ENCODE measurements at regions not wholly inside any gene's neighbourhood (a gene's known extent, or its start where the extent isn't known, plus 50 kb on each side); places are given as distances from the start of the nearest gene placed in this dataset.
"Not testable (repeated sequence)": the region's sequence is repeated elsewhere in the genome, so short reads cannot be mapped to it uniquely, and the experiment has no call there.

GRCh38 chr6:163754866-163755265 is 340.3 kb downstream of the QKI start:
- Histone ChIP-seq H3K4me1 (ENCODE audit: insufficient read depth, low read length) (peaks cover 2% of the 10 kb centered on the region; the same call in 1 of the 2 replicates), H3K9ac (ENCODE audit: low read depth, low read length) (no peak overlapping the region), H3K36me3 (ENCODE audit: insufficient read depth, low read length) (no peaks in the 10 kb centered on the region), H3K4me3 (ENCODE audit: low read length) (no peak overlapping the region), H3K27ac (ENCODE audit: low read depth, low read length) (no peak overlapping the region), H3K9me3 (ENCODE audit: insufficient read depth, low read depth, low read length) (no peaks in the 10 kb centered on the region), H3K27me3 (ENCODE audit: insufficient read depth, low read length) (no peaks in the 10 kb centered on the region)
- 83% methylated on average over 5 of the region's 5 CpGs for WGBS

GRCh38 chr6:163753430-163753829 is 338.9 kb downstream of the QKI start:
- Histone ChIP-seq H3K4me1 (ENCODE audit: insufficient read depth, low read length) (peaks cover 2% of the 10 kb centered on the region; the same call in 1 of the 2 replicates), H3K4me3 (ENCODE audit: low read length) (no peak overlapping the region), H3K36me3 (ENCODE audit: insufficient read depth, low read length) (no peaks in the 10 kb centered on the region), H3K9ac (ENCODE audit: low read depth, low read length) (no peak overlapping the region), H3K27me3 (ENCODE audit: insufficient read depth, low read length) (no peaks in the 10 kb centered on the region), H3K9me3 (ENCODE audit: insufficient read depth, low read depth, low read length) (no peaks in the 10 kb centered on the region), H3K27ac (ENCODE audit: low read depth, low read length) (no peak overlapping the region)
- WGBS, result 95% methylated on average over 2 of the region's 2 CpGs

- Histone ChIP-seq H3K36me3 (ENCODE audit: insufficient read depth, low read length) (no peaks in the 10 kb centered on the region), H3K9me3 (ENCODE audit: insufficient read depth, low read depth, low read length) (no peaks in the 10 kb centered on the region), H3K4me1 (ENCODE audit: insufficient read depth, low read length) (no peaks in the 10 kb centered on the region; the same call in 1 of the 2 replicates), H3K9ac (ENCODE audit: low read depth, low read length) (no peak overlapping the region), H3K27ac (ENCODE audit: low read depth, low read length) (no peak overlapping the region), H3K4me3 (ENCODE audit: low read length) (no peak overlapping the region), H3K27me3 (ENCODE audit: insufficient read depth, low read length) (no peaks in the 10 kb centered on the region)
- whole genome bisulfite sequencing, result 68% methylated on average over 13 of the region's 13 CpGs
These were observed 337.9 kb downstream of the QKI start for GRCh38 chr6:163752446-163752845.

- Histone ChIP-seq H3K9ac (ENCODE audit: low read depth, low read length) (no peak overlapping the region), H3K27me3 (ENCODE audit: insufficient read depth, low read length) (no peaks in the 10 kb centered on the region), H3K9me3 (ENCODE audit: insufficient read depth, low read depth, low read length) (no peaks in the 10 kb centered on the region), H3K4me1 (ENCODE audit: insufficient read depth, low read length) (no peaks in the 10 kb centered on the region), H3K4me3 (ENCODE audit: low read length) (no peak overlapping the region), H3K36me3 (ENCODE audit: insufficient read depth, low read length) (no peaks in the 10 kb centered on the region), H3K27ac (ENCODE audit: low read depth, low read length) (no peak overlapping the region)
- WGBS, result 55% methylated on average over 18 of the region's 18 CpGs
These were observed 336.6 kb downstream of the QKI start for GRCh38 chr6:163751032-163751525.

- no peak overlapping the region for H3K9ac ChIP-seq (ENCODE audit: low read depth, low read length)
- no peak overlapping the region for H3K27ac ChIP-seq (ENCODE audit: low read depth, low read length)
- no peaks in the 10 kb centered on the region for H3K36me3 ChIP-seq (ENCODE audit: insufficient read depth, low read length)
- H3K9me3 ChIP-seq (ENCODE audit: insufficient read depth, low read depth, low read length), result no peaks in the 10 kb centered on the region
- H3K4me3 ChIP-seq (ENCODE audit: low read length), result no peak overlapping the region
- 89% methylated on average over 22 of the region's 22 CpGs for WGBS
- no peaks in the 10 kb centered on the region for H3K27me3 ChIP-seq (ENCODE audit: insufficient read depth, low read length)
- peaks cover 3% of the 10 kb centered on the region; the same call in 1 of the 2 replicates for H3K4me1 ChIP-seq (ENCODE audit: insufficient read depth, low read length)
These were observed 336.0 kb downstream of the QKI start for GRCh38 chr6:163750431-163751031.

GRCh38 chr6:163748886-163749285 is 334.4 kb downstream of the QKI start:
- WGBS, result 95% methylated on average over 15 of the region's 15 CpGs
- Histone ChIP-seq H3K9ac (ENCODE audit: low read depth, low read length) (no peak overlapping the region), H3K36me3 (ENCODE audit: insufficient read depth, low read length) (no peaks in the 10 kb centered on the region), H3K4me1 (ENCODE audit: insufficient read depth, low read length) (peaks cover 6% of the 10 kb centered on the region; the same call in 1 of the 2 replicates), H3K27me3 (ENCODE audit: insufficient read depth, low read length) (no peaks in the 10 kb centered on the region), H3K27ac (ENCODE audit: low read depth, low read length) (no peak overlapping the region), H3K9me3 (ENCODE audit: insufficient read depth, low read depth, low read length) (no peaks in the 10 kb centered on the region), H3K4me3 (ENCODE audit: low read length) (no peak overlapping the region)

GRCh38 chr6:163748036-163748435 is 333.5 kb downstream of the QKI start:
- no peaks in the 10 kb centered on the region for H3K9me3 ChIP-seq (ENCODE audit: insufficient read depth, low read depth, low read length)
- no peak overlapping the region for H3K4me3 ChIP-seq (ENCODE audit: low read length)
- WGBS, result 94% methylated on average over 9 of the region's 9 CpGs
- no peak overlapping the region for H3K9ac ChIP-seq (ENCODE audit: low read depth, low read length)
- no peaks in the 10 kb centered on the region for H3K36me3 ChIP-seq (ENCODE audit: insufficient read depth, low read length)
- peaks cover 6% of the 10 kb centered on the region; the same call in 1 of the 2 replicates for H3K4me1 ChIP-seq (ENCODE audit: insufficient read depth, low read length)
- H3K27ac ChIP-seq (ENCODE audit: low read depth, low read length), result no peak overlapping the region
- H3K27me3 ChIP-seq (ENCODE audit: insufficient read depth, low read length), result no peaks in the 10 kb centered on the region

GRCh38 chr6:163747058-163747457 is 332.5 kb downstream of the QKI start:
- H3K27ac ChIP-seq (ENCODE audit: low read depth, low read length); H3K9me3 ChIP-seq (ENCODE audit: insufficient read depth, low read depth, low read length); H3K9ac ChIP-seq (ENCODE audit: low read depth, low read length); H3K27me3 ChIP-seq (ENCODE audit: insufficient read depth, low read length); H3K4me3 ChIP-seq (ENCODE audit: low read length); H3K36me3 ChIP-seq (ENCODE audit: insufficient read depth, low read length); H3K4me1 ChIP-seq (ENCODE audit: insufficient read depth, low read length): not testable (repeated sequence)
- WGBS, result 94% methylated on average over 5 of the region's 5 CpGs

- no peak overlapping the region for H3K27ac ChIP-seq (ENCODE audit: low read depth, low read length)
- peaks cover 6% of the 10 kb centered on the region; the same call in 1 of the 2 replicates for H3K4me1 ChIP-seq (ENCODE audit: insufficient read depth, low read length)
- no peaks in the 10 kb centered on the region for H3K27me3 ChIP-seq (ENCODE audit: insufficient read depth, low read length)
- H3K36me3 ChIP-seq (ENCODE audit: insufficient read depth, low read length), result no peaks in the 10 kb centered on the region
- WGBS, result 71% methylated on average over 10 of the region's 10 CpGs
- no peak overlapping the region for H3K4me3 ChIP-seq (ENCODE audit: low read length)
- H3K9ac ChIP-seq (ENCODE audit: low read depth, low read length), result no peak overlapping the region
- H3K9me3 ChIP-seq (ENCODE audit: insufficient read depth, low read depth, low read length), result no peaks in the 10 kb centered on the region
These were observed 331.2 kb downstream of the QKI start for GRCh38 chr6:163745536-163746400.

GRCh38 chr6:163744256-163744925 is 329.9 kb downstream of the QKI start:
- no peaks in the 10 kb centered on the region for H3K27me3 ChIP-seq (ENCODE audit: insufficient read depth, low read length)
- WGBS, result 96% methylated on average over 19 of the region's 19 CpGs

GRCh38 chr6:163743796-163744195 is 329.3 kb downstream of the QKI start:
- Histone ChIP-seq H3K9ac (ENCODE audit: low read depth, low read length) (no peak overlapping the region), H3K4me3 (ENCODE audit: low read length) (no peak overlapping the region), H3K27ac (ENCODE audit: low read depth, low read length) (no peak overlapping the region), H3K36me3 (ENCODE audit: insufficient read depth, low read length) (no peaks in the 10 kb centered on the region), H3K27me3 (ENCODE audit: insufficient read depth, low read length) (no peaks in the 10 kb centered on the region), H3K4me1 (ENCODE audit: insufficient read depth, low read length) (peaks cover 6% of the 10 kb centered on the region; the same call in 1 of the 2 replicates), H3K9me3 (ENCODE audit: insufficient read depth, low read depth, low read length) (no peaks in the 10 kb centered on the region)
- 95% methylated on average over 4 of the region's 4 CpGs for WGBS

More at GRCh38 chr6:163744256-163744925, 329.9 kb downstream of the QKI start:
- no peaks in the 10 kb centered on the region for H3K36me3 ChIP-seq (ENCODE audit: insufficient read depth, low read length)
- no peak overlapping the region for H3K27ac ChIP-seq (ENCODE audit: low read depth, low read length)
- H3K4me3 ChIP-seq (ENCODE audit: low read length), result no peak overlapping the region
- peaks cover 6% of the 10 kb centered on the region; the same call in 1 of the 2 replicates for H3K4me1 ChIP-seq (ENCODE audit: insufficient read depth, low read length)
- no peak overlapping the region for H3K9ac ChIP-seq (ENCODE audit: low read depth, low read length)
- H3K9me3 ChIP-seq (ENCODE audit: insufficient read depth, low read depth, low read length), result no peaks in the 10 kb centered on the region

All from HUES64 (cell line).